ENCODE measurements at regions not wholly inside any gene's neighbourhood (a gene's known extent, or its start where the extent isn't known, plus 50 kb on each side); places are given as distances from the start of the nearest gene placed in this dataset.

- no peak for DNase-seq
Measured at GRCh38 chr2:10985901-10986535, 74.3 kb downstream of the KCNF1 start.

- DNase-seq = no peak
Measured at GRCh38 chr2:10987439-10987838, 75.7 kb downstream of the KCNF1 start.

- DNase-seq = no peak
Measured at GRCh38 chr2:10987861-10988260, 76.1 kb downstream of the KCNF1 start.

- DNase-seq = no peak
Measured at GRCh38 chr2:10989151-10989550, 77.4 kb downstream of the KCNF1 start.

GRCh38 chr2:10989782-10990181, 78.0 kb downstream of the KCNF1 start:
- DNase-seq = no peak

GRCh38 chr2:10990561-10991111, 78.9 kb downstream of the KCNF1 start:
- DNase-seq = no peak

GRCh38 chr2:10992023-10992791, 80.5 kb downstream of the KCNF1 start:
- DNase-seq = no peak

GRCh38 chr2:10993001-10993481, 81.3 kb downstream of the KCNF1 start:
- DNase-seq = no peak

- no peak for DNase-seq
Measured at GRCh38 chr2:10995366-10995970, 83.7 kb downstream of the KCNF1 start.

- DNase-seq = no peak
Measured at GRCh38 chr2:11004199-11004598, 92.5 kb downstream of the KCNF1 start.

- no peak for DNase-seq
Measured at GRCh38 chr2:11005032-11005431, 93.3 kb downstream of the KCNF1 start.

- no peak for DNase-seq
Measured at GRCh38 chr2:11006191-11006590, 94.5 kb downstream of the KCNF1 start.

- DNase-seq = no peak
Measured at GRCh38 chr2:11007331-11008264, 95.9 kb downstream of the KCNF1 start.

GRCh38 chr2:11008773-11009172, 97.0 kb downstream of the KCNF1 start:
- DNase-seq = no peak

GRCh38 chr2:11009176-11009575, 97.4 kb downstream of the KCNF1 start:
- no peak for DNase-seq

- DNase-seq = no peak
Measured at GRCh38 chr2:11009891-11010290, 98.2 kb downstream of the KCNF1 start.

GRCh38 chr2:11011359-11011758, 99.6 kb downstream of the KCNF1 start:
- DNase-seq = no peak

GRCh38 chr2:11012131-11012693, 100.5 kb downstream of the KCNF1 start:
- DNase-seq = no peak

GRCh38 chr2:11013196-11013595, 101.5 kb downstream of the KCNF1 start:
- no peak for DNase-seq

- no peak for DNase-seq
Measured at GRCh38 chr2:11014026-11014425, 102.3 kb downstream of the KCNF1 start.

GRCh38 chr2:11016735-11017388, 105.1 kb downstream of the KCNF1 start:
- DNase-seq = no peak

- no peak for DNase-seq
Measured at GRCh38 chr2:11017921-11018320, 106.2 kb downstream of the KCNF1 start.
